ENCODE measurements at regions not wholly inside any gene's neighbourhood (a gene's known extent, or its start where the extent isn't known, plus 50 kb on each side); places are given as distances from the start of the nearest gene placed in this dataset.

DNA sequence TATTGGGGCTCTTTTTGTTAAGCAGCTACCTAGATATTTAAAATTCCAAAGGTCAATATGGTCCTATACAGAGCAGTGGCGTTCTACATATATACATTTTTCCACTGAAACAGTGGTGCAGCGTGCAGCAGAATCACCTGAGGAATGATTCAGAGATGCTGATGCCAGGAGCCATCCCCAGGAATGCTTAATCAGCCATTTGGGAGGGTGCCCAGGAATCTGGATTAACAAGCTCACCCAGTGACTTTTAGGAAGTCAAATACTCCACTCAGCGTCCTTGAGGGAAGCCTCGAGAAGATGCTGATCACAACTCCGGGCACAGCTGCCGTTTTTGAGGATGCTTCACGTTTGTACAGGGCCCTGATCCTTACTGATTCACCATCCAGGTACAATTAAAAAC is 82.6 kb upstream of the ARHGEF3 start:
- TF ChIP-seq TCF7 (CRISPR knock-in tag; IDR thresholded peaks at IDR 0.05; ENCODE audit: low read depth) (no peak), JUN (CRISPR knock-in tag; IDR thresholded peaks at IDR 0.05) (no peak), NR2C2 (CRISPR knock-in tag; IDR thresholded peaks at IDR 0.05) (no peak), TEAD1 (CRISPR knock-in tag; IDR thresholded peaks at IDR 0.05) (no peak), CREM (CRISPR knock-in tag; IDR thresholded peaks at IDR 0.05) (no peak), RELA (CRISPR knock-in tag; IDR thresholded peaks at IDR 0.05; ENCODE audit: borderline replicate concordance) (no peak), SOX15 (CRISPR knock-in tag; IDR thresholded peaks at IDR 0.05) (no peak), FOXJ3 (CRISPR knock-in tag; IDR thresholded peaks at IDR 0.05; ENCODE audit: borderline replicate concordance) (no peak), CBFB (CRISPR knock-in tag; IDR thresholded peaks at IDR 0.05; ENCODE audit: low read depth) (no peak)
- TF ChIP-seq, protein P1, sequence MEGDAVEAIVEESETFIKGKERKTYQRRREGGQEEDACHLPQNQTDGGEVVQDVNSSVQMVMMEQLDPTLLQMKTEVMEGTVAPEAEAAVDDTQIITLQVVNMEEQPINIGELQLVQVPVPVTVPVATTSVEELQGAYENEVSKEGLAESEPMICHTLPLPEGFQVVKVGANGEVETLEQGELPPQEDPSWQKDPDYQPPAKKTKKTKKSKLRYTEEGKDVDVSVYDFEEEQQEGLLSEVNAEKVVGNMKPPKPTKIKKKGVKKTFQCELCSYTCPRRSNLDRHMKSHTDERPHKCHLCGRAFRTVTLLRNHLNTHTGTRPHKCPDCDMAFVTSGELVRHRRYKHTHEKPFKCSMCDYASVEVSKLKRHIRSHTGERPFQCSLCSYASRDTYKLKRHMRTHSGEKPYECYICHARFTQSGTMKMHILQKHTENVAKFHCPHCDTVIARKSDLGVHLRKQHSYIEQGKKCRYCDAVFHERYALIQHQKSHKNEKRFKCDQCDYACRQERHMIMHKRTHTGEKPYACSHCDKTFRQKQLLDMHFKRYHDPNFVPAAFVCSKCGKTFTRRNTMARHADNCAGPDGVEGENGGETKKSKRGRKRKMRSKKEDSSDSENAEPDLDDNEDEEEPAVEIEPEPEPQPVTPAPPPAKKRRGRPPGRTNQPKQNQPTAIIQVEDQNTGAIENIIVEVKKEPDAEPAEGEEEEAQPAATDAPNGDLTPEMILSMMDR (IDR thresholded peaks at IDR 0.05), result no peak
- TF ChIP-seq, protein P2, sequence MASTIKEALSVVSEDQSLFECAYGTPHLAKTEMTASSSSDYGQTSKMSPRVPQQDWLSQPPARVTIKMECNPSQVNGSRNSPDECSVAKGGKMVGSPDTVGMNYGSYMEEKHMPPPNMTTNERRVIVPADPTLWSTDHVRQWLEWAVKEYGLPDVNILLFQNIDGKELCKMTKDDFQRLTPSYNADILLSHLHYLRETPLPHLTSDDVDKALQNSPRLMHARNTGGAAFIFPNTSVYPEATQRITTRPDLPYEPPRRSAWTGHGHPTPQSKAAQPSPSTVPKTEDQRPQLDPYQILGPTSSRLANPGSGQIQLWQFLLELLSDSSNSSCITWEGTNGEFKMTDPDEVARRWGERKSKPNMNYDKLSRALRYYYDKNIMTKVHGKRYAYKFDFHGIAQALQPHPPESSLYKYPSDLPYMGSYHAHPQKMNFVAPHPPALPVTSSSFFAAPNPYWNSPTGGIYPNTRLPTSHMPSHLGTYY (CRISPR knock-in tag; IDR thresholded peaks at IDR 0.05), result no peak
- TF ChIP-seq, protein P3, sequence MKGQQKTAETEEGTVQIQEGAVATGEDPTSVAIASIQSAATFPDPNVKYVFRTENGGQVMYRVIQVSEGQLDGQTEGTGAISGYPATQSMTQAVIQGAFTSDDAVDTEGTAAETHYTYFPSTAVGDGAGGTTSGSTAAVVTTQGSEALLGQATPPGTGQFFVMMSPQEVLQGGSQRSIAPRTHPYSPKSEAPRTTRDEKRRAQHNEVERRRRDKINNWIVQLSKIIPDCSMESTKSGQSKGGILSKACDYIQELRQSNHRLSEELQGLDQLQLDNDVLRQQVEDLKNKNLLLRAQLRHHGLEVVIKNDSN (CRISPR knock-in tag; IDR thresholded peaks at IDR 0.05), result no peak
- TF ChIP-seq, protein P4, sequence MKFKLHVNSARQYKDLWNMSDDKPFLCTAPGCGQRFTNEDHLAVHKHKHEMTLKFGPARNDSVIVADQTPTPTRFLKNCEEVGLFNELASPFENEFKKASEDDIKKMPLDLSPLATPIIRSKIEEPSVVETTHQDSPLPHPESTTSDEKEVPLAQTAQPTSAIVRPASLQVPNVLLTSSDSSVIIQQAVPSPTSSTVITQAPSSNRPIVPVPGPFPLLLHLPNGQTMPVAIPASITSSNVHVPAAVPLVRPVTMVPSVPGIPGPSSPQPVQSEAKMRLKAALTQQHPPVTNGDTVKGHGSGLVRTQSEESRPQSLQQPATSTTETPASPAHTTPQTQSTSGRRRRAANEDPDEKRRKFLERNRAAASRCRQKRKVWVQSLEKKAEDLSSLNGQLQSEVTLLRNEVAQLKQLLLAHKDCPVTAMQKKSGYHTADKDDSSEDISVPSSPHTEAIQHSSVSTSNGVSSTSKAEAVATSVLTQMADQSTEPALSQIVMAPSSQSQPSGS (CRISPR knock-in tag; IDR thresholded peaks at IDR 0.05; ENCODE audit: borderline replicate concordance, low read depth), result no peak
- TF ChIP-seq, protein P5, sequence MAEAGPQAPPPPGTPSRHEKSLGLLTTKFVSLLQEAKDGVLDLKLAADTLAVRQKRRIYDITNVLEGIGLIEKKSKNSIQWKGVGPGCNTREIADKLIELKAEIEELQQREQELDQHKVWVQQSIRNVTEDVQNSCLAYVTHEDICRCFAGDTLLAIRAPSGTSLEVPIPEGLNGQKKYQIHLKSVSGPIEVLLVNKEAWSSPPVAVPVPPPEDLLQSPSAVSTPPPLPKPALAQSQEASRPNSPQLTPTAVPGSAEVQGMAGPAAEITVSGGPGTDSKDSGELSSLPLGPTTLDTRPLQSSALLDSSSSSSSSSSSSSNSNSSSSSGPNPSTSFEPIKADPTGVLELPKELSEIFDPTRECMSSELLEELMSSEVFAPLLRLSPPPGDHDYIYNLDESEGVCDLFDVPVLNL (CRISPR knock-in tag; IDR thresholded peaks at IDR 0.05; ENCODE audit: borderline replicate concordance, low read depth), result no peak
